ENCODE measurements at regions not wholly inside any gene's neighbourhood (a gene's known extent, or its start where the extent isn't known, plus 50 kb on each side); places are given as distances from the start of the nearest gene placed in this dataset.

DNA sequence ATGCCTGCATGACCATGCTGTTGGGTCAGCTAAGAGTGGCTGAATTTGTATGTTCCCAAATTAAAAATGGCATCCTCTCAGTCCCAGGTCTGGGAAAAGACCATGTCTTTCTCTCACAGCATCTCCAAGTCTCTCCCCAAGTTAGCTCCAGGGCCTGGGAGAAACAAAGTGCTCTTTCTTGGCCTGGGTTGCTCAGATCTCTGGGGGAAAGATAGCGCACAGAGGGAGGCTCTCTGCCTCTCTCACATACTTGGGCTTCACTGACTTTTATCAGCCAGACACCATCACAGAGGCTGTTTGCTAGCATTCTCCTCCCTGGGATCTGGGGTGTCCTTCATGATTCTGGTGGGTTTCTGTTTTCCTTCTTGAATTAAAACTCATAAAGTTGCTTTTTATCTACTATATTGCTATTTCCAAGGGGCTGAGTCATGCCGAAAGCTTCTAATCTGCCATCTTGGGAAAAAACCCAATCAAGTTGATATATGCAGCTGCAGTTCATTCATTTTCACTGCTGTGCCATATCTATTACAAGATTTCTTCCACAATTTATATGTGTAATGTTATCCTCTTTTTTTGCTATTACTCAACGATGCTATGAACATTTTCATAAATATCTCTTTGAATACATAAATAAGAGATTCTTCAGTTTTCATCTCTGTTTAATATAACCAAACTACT, 190.2 kb downstream of the MOXD1 start:
- POLR2A ChIA-PET (ENCODE audit: partially characterized antibody): interaction anchor here (1.7 kb wide), 1 partner anchor 260 kb away, joined by 6 read pairs; the partner anchor contains the start of gene CCN2
- no peak for DNase-seq (ENCODE audit: low read depth in 1 of 2, low spot score in 2 of 2)
- no peaks in the 10 kb centered on the region for H4K20me1 ChIP-seq (replicated peaks in 1 of 2; ENCODE audit: control insufficient read depth in 1 of 2, insufficient read depth in 2 of 2, low read length in 2 of 2)

More for the DNA sequence above, 190.2 kb downstream of the MOXD1 start:
- CTCF ChIA-PET (ENCODE audit: partially characterized antibody): interaction anchor here (1.1 to 1.5 kb wide), 5 partner anchors 16 to 288 kb away, joined by 3 to 4 read pairs (median 3); partner anchors contain the start of gene CCN2
- Histone ChIP-seq H2BK5ac (ENCODE audit: low read depth, low read length) (no peak overlapping the region), H2BK12ac (ENCODE audit: low read depth, low read length) (no peak overlapping the region), H3K27ac (ENCODE audit: low read depth, low read length) (no peak overlapping the region), H3K4ac (replicated peaks; ENCODE audit: insufficient read length, low read depth, low read length) (no peak overlapping the region), H3K14ac (ENCODE audit: insufficient read length) (no peak overlapping the region), H3K36me3 (ENCODE audit: control insufficient read depth in 2 of 4, insufficient read depth in 4 of 4, low read length in 3 of 4) (no peaks in the 10 kb centered on the region), H3K4me3 (ENCODE audit: extremely low read depth in 1 of 4, insufficient read depth in 2 of 4, low read depth in 3 of 4, low read length in 4 of 4) (no peak overlapping the region), H3K56ac (replicated peaks; ENCODE audit: insufficient read length, low read depth, low read length) (no peak overlapping the region), H3K9me3 (ENCODE audit: insufficient read depth in 2 of 2, low read depth in 1 of 2, low read length in 1 of 2) (no peaks in the 10 kb centered on the region), H3K4me1 (replicated peaks in 1 of 4; ENCODE audit: control insufficient read depth in 3 of 4, insufficient read depth in 4 of 4, low read length in 3 of 4) (no peaks in the 10 kb centered on the region), H3K23me2 (ENCODE audit: low read depth, low read length) (no peaks in the 10 kb centered on the region), H3K23ac (ENCODE audit: insufficient read length) (no peak overlapping the region), H4K5ac (ENCODE audit: insufficient read length, low read depth, low read length) (no peak overlapping the region), H3K27me3 (replicated peaks in 1 of 4; ENCODE audit: control insufficient read depth in 3 of 4, extremely low read depth in 1 of 4, insufficient read depth in 3 of 4, low read length in 3 of 4) (no peaks in the 10 kb centered on the region), H3K18ac (ENCODE audit: extremely low read depth, low read length) (no peak overlapping the region), H2AK5ac (ENCODE audit: low read depth, low read length) (no peak overlapping the region), H3K79me1 (ENCODE audit: low read depth, low read length) (no peaks in the 10 kb centered on the region), H4K8ac (ENCODE audit: extremely low read depth, insufficient read depth, low read length) (no peak overlapping the region), H3K79me2 (ENCODE audit: control insufficient read depth in 1 of 2, insufficient read depth in 2 of 2, low read length in 2 of 2) (no peaks in the 10 kb centered on the region), H2BK20ac (ENCODE audit: low read length) (no peak overlapping the region), H2BK15ac (ENCODE audit: low read length) (no peak overlapping the region), H2BK120ac (replicated peaks; ENCODE audit: low read depth, low read length) (no peak overlapping the region), H3K9ac (replicated peaks in 1 of 4; ENCODE audit: extremely low read depth in 1 of 4, low read depth in 3 of 4, low read length in 3 of 4) (no peak overlapping the region), H4K91ac (replicated peaks; ENCODE audit: insufficient read length, low read length) (no peak overlapping the region), H3K4me2 (ENCODE audit: insufficient read depth in 1 of 2, low read depth in 2 of 2, low read length in 2 of 2) (no peak overlapping the region), H2AFZ (ENCODE audit: low read length) (peak overlapping the region; percentile 25; the same call in 1 of the 2 replicates)
- 90% methylated on average over 3 of the region's 3 CpGs; no CpG with 5 or more reads in 1 of the 2 experiments for WGBS, 2 experiments (ENCODE audit: extremely low coverage in 1 of 2, insufficient coverage in 1 of 2, insufficient read length in 1 of 2, insufficient replicate concordance in 2 of 2, low coverage in 1 of 2, low lambda C conversion rate in 2 of 2, missing lambda C conversion rate in 1 of 2)
- no peak for FAIRE-seq
- TF ChIP-seq SUZ12 (IDR thresholded peaks at IDR 0.05; ENCODE audit: low read length) (no peak), PHF8 (conservative IDR thresholded peaks at IDR 0.05; ENCODE audit: low read depth, low read length) (no peak), RNF2 (IDR thresholded peaks at IDR 0.05; ENCODE audit: borderline replicate concordance, low read depth, low read length, missing control alignments, poor library complexity, severe bottlenecking) (no peak), TCF12 (IDR thresholded peaks at IDR 0.05; ENCODE audit: low read depth, low read length) (no peak), CEBPB (IDR thresholded peaks at IDR 0.05; ENCODE audit: low read depth, low read length) (no peak), KDM1A (IDR thresholded peaks at IDR 0.05; ENCODE audit: borderline replicate concordance, low read length) (no peak), CHD2 (IDR thresholded peaks at IDR 0.05; ENCODE audit: low read length) (no peak), RBBP5 (IDR thresholded peaks at IDR 0.05; ENCODE audit: borderline replicate concordance, low read depth, low read length) (no peak), TEAD4 (IDR thresholded peaks at IDR 0.05; ENCODE audit: low read depth, low read length) (no peak), JUN (IDR thresholded peaks at IDR 0.05; ENCODE audit: low read depth, low read length) (no peak), POLR2AphosphoS5 (IDR thresholded peaks at IDR 0.05; ENCODE audit: low read depth, low read length) (no peak)
- TF ChIP-seq, protein P1, sequence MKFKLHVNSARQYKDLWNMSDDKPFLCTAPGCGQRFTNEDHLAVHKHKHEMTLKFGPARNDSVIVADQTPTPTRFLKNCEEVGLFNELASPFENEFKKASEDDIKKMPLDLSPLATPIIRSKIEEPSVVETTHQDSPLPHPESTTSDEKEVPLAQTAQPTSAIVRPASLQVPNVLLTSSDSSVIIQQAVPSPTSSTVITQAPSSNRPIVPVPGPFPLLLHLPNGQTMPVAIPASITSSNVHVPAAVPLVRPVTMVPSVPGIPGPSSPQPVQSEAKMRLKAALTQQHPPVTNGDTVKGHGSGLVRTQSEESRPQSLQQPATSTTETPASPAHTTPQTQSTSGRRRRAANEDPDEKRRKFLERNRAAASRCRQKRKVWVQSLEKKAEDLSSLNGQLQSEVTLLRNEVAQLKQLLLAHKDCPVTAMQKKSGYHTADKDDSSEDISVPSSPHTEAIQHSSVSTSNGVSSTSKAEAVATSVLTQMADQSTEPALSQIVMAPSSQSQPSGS (IDR thresholded peaks at IDR 0.05; ENCODE audit: low read length): no peak

Measured in H1 (cell line).